H1 (cell line): ENCODE measurements at regions not wholly inside any gene's neighbourhood (a gene's known extent, or its start where the extent isn't known, plus 50 kb on each side); places are given as distances from the start of the nearest gene placed in this dataset.

Source experiments
- CBX5 ChIP-seq: fragments of 300-800, 300-1000 bp; sonication (generic); IDR thresholded peaks from 2 replicates; pipeline ENCODE4 v1.7.1; 2016; ENCODE audit warnings: antibody characterized with exemption, low read length, low read depth
- CHD7 ChIP-seq: fragments of 300-600 bp; sonication (generic); IDR thresholded peaks from 2 replicates; pipeline ENCODE4 v1.7.1; 2012; ENCODE audit warnings: low read length, moderate library complexity, mild to moderate bottlenecking, inconsistent platforms; ENCODE audit not compliant: insufficient replicate concordance
- KDM1A ChIP-seq: fragments of 200-600, 300-600 bp; sonication (generic); IDR thresholded peaks from 2 replicates; pipeline ENCODE4 v1.7.1; 2016; ENCODE audit warnings: mild to moderate bottlenecking, low read length, borderline replicate concordance
- MAFK ChIP-seq: IDR thresholded peaks from 2 replicates; pipeline ENCODE4 v1.6.1; 2012; ENCODE audit warnings: low read depth, mild to moderate bottlenecking, improper control_type of control experiment, low read length
- POLR2AphosphoS5 ChIP-seq: IDR thresholded peaks from 2 replicates; pipeline ENCODE4 v1.6.1; 2011; ENCODE audit warnings: low read depth, low read length
- RBBP5 ChIP-seq: IDR thresholded peaks from 2 replicates; pipeline ENCODE4 v1.7.1; 2012; ENCODE audit warnings: low read depth, mild to moderate bottlenecking, inconsistent platforms, low read length, moderate library complexity, borderline replicate concordance
- TF ChIP-seq, protein P1 (sequence below), 3 experiments: IDR thresholded peaks; 1 replicate in 2 of 3; 2 replicates in 1 of 3; pipeline versions ENCODE4 v1.5.1 to v1.6.1; 2011; ENCODE audit warnings: low read length in 3 of 3, mild to moderate bottlenecking in 3 of 3, inconsistent platforms in 2 of 3, low read depth in 1 of 3, moderate library complexity in 1 of 3; ENCODE audit not compliant: insufficient read depth in 1 of 3; ENCODE audit errors: control extremely low read depth in 1 of 3

GRCh38 chr1:185536165-185536920 is 197.8 kb upstream of the HMCN1 start (continued):
- no peak for TF ChIP-seq CHD7
- no peak for TF ChIP-seq RBBP5
- TF ChIP-seq CBX5 = no peak
- no peak for TF ChIP-seq KDM1A
- TF ChIP-seq, protein P1, sequence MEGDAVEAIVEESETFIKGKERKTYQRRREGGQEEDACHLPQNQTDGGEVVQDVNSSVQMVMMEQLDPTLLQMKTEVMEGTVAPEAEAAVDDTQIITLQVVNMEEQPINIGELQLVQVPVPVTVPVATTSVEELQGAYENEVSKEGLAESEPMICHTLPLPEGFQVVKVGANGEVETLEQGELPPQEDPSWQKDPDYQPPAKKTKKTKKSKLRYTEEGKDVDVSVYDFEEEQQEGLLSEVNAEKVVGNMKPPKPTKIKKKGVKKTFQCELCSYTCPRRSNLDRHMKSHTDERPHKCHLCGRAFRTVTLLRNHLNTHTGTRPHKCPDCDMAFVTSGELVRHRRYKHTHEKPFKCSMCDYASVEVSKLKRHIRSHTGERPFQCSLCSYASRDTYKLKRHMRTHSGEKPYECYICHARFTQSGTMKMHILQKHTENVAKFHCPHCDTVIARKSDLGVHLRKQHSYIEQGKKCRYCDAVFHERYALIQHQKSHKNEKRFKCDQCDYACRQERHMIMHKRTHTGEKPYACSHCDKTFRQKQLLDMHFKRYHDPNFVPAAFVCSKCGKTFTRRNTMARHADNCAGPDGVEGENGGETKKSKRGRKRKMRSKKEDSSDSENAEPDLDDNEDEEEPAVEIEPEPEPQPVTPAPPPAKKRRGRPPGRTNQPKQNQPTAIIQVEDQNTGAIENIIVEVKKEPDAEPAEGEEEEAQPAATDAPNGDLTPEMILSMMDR (IDR thresholded peaks at IDR 0.05; ENCODE audit: control extremely low read depth in 1 of 3, insufficient read depth in 1 of 3, low read depth in 1 of 3, low read length in 3 of 3) = no peak
- TF ChIP-seq MAFK = no peak
- TF ChIP-seq POLR2AphosphoS5 = no peak
